Endothelial cell (in vitro differentiated cells): ENCODE measurements at regions not wholly inside any gene's neighbourhood (a gene's known extent, or its start where the extent isn't known, plus 50 kb on each side); places are given as distances from the start of the nearest gene placed in this dataset.

Experiments used
- DNase-seq: peaks from one replicate; pipeline ENCODE4 v3.0.0; 2021; ENCODE audit warnings: low spot score
- H3K27ac Mint-ChIP-seq: one replicate; pipeline ENCODE4 v1.8.0; 2021; ENCODE audit warnings: mixed read lengths, inconsistent platforms; ENCODE audit not compliant: unreplicated experiment
- H3K27me3 Mint-ChIP-seq: one replicate; pipeline ENCODE4 v1.8.0; 2021; ENCODE audit warnings: mild to moderate bottlenecking, moderate library complexity, mixed read lengths, inconsistent platforms; ENCODE audit not compliant: unreplicated experiment
- H3K36me3 Mint-ChIP-seq: one replicate; pipeline ENCODE4 v1.8.0; 2021; ENCODE audit warnings: mild to moderate bottlenecking, low read depth, mixed read lengths, inconsistent platforms; ENCODE audit not compliant: unreplicated experiment
- H3K4me1 Mint-ChIP-seq: one replicate; pipeline ENCODE4 v1.8.0; 2021; ENCODE audit warnings: mild to moderate bottlenecking, mixed read lengths, inconsistent platforms; ENCODE audit not compliant: unreplicated experiment
- H3K4me3 Mint-ChIP-seq: one replicate; pipeline ENCODE4 v1.8.0; 2021; ENCODE audit warnings: mild to moderate bottlenecking, mixed read lengths, inconsistent platforms; ENCODE audit not compliant: unreplicated experiment
- H3K9me3 Mint-ChIP-seq: one replicate; pipeline ENCODE4 v1.8.0; 2021; ENCODE audit warnings: mixed read lengths, inconsistent platforms; ENCODE audit not compliant: unreplicated experiment
- CTCF ChIP-seq: fragments of 200-600 bp; sonication (generic); IDR thresholded peaks from one replicate; pipeline ENCODE4 v1.5.0; 2021; ENCODE audit warnings: antibody characterized with exemption; ENCODE audit not compliant: unreplicated experiment

GRCh38 chr16:24671455-24671954, 57.9 kb upstream of the TNRC6A start:
- Mint-ChIP-seq H3K4me1 (peaks cover 2% of the 10 kb centered on the region), H3K4me3 (no peak overlapping the region), H3K27me3 (peaks cover 12% of the 10 kb centered on the region), H3K27ac (no peak overlapping the region), H3K36me3 (no peaks in the 10 kb centered on the region), H3K9me3 (no peaks in the 10 kb centered on the region)
- DNase-seq: no peak
- TF ChIP-seq CTCF: no peak

- Mint-ChIP-seq H3K27me3 (peaks cover 12% of the 10 kb centered on the region), H3K4me1 (peaks cover 2% of the 10 kb centered on the region), H3K9me3 (no peaks in the 10 kb centered on the region), H3K4me3 (no peak overlapping the region), H3K36me3 (no peaks in the 10 kb centered on the region), H3K27ac (no peak overlapping the region)
- no peak for TF ChIP-seq CTCF
- DNase-seq: no peak
Observed at GRCh38 chr16:24673155-24673554, 56.3 kb upstream of the TNRC6A start.

GRCh38 chr16:24674877-24675276, 54.6 kb upstream of the TNRC6A start:
- H3K27ac Mint-ChIP-seq: no peak overlapping the region
- TF ChIP-seq CTCF: no peak
- H3K4me3 Mint-ChIP-seq: no peak overlapping the region
- no peak for DNase-seq
- no peaks in the 10 kb centered on the region for H3K9me3 Mint-ChIP-seq
- H3K27me3 Mint-ChIP-seq: peaks cover 10% of the 10 kb centered on the region
- no peaks in the 10 kb centered on the region for H3K36me3 Mint-ChIP-seq
- no peaks in the 10 kb centered on the region for H3K4me1 Mint-ChIP-seq

GRCh38 chr16:24677388-24677787, 52.1 kb upstream of the TNRC6A start:
- TF ChIP-seq CTCF: no peak
- Mint-ChIP-seq H3K4me1 (no peaks in the 10 kb centered on the region), H3K4me3 (no peak overlapping the region), H3K27me3 (no peaks in the 10 kb centered on the region), H3K9me3 (no peaks in the 10 kb centered on the region), H3K36me3 (no peaks in the 10 kb centered on the region), H3K27ac (no peak overlapping the region)
- no peak for DNase-seq
